Inflammatory macrophage treated with lipopolysaccharide for 1 hour (primary cell): ENCODE measurements at regions not wholly inside any gene's neighbourhood (a gene's known extent, or its start where the extent isn't known, plus 50 kb on each side); places are given as distances from the start of the nearest gene placed in this dataset.

Source experiments
- DNase-seq, 2 donors: peaks; one replicate each; pipeline ENCODE4 v3.0.0-alpha.2; 2020 to 2022

- no peak for DNase-seq
Observed at GRCh38 chrX:38890326-38890725, 89.1 kb downstream of the MID1IP1 start.

- DNase-seq = no peak
Observed at GRCh38 chrX:38890963-38891362, 89.7 kb downstream of the MID1IP1 start.

DNA sequence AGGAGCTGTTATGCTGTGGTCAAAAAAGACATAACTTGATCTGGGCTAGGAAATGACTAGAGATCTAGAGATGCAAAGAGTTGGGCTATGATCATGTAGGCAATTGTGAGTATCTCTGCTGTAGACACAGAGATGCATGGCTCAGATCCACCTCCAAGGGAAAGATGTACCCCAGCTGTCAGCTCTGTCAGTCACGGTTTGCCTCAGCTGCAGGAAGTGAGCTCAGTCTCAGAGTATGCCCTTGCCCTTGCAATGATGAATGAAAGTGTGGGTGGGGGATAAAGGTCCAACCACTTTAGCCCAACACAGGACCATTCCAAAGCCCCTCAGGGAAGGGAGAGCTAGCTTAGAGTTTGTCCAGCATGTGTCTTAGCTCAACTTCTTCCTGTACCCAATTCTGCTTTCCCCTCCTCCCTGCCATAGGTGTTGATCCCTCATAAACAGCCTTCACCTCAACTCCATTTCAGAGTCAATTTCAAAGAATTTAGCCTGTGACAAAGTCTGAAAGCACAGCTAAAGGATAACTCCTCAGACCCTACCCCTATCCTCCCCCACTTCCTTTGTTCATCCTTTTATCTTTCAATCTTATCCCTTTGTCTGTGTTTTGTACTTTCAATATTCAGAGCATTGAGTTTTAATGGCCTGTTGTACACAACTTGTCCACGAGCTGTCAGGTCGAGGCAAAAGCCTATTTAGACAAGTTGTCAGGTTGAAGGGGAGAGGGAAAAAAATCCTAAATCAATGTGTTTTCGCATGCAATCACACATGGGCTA lies 90.6 kb downstream of the MID1IP1 start:
- DNase-seq = no peak

GRCh38 chrX:38893441-38893840 lies 92.2 kb downstream of the MID1IP1 start:
- DNase-seq = no peak

DNA sequence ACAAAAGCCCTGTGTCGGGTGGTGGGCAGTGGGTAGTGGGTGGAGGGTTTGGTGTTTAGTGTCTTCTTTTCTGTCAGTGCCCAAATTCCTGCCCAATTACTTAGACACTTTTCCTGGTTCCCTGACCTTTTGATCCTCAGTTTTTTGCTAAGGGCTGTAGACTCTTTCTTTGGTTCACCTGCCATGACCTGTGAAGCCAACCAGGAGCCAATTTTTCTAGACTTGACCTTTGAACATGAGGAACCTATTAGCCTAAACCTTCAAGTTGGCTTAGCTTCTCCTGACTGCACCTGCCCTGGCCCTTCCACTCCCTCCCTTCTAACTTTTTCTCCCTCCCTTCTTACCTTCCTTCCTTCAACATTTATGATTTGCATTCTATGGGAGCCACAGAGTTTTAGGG lies 94.5 kb downstream of the MID1IP1 start:
- DNase-seq = no peak

DNA sequence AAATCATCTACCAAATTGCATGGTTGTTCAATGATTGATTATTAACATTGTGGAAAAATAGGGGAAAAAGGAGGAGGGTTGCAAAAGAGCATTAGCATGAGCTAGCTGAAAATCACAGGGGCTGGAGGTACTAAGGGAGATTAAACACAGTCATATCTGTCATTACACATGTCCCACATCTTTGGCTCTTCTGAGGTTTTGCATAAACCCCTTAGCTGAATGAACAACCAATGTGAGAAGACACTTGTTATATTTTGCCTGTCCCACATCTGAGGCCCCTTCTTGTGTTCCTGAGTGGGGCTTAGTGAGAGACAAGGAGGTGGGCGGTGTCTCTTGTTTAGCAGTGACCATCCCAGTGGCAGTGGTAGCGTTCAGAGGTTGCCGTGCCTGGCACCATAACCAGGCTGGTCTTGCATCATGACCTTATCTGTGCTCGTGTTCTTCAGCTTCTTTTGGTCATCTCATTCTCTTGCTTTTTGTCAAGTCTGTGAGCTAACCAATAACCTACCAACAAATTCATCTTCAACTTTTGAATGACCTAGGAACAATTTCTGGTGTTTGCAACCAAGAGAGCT lies 95.6 kb downstream of the MID1IP1 start:
- no peak for DNase-seq

GRCh38 chrX:38898261-38898660 lies 97.0 kb downstream of the MID1IP1 start:
- no peak for DNase-seq

DNA sequence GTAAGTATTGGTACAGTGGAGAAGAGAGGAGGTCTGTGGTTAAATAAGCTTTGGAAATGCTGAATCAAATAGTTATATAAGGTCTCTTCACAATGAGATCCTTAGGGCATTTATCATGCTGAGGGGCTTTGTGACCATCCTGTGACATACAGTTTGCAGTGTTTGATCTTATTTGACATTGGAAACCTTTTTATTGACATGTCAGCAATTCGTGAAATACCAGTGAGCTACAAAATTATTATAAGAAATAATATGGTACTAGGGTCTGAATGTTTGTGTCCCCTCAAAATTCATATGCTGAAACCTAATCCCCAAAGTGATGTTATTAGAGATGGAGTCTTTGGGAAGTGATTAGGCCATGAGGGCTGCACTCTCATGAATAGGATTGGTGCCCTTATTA lies 98.4 kb downstream of the MID1IP1 start:
- DNase-seq = no peak

DNA sequence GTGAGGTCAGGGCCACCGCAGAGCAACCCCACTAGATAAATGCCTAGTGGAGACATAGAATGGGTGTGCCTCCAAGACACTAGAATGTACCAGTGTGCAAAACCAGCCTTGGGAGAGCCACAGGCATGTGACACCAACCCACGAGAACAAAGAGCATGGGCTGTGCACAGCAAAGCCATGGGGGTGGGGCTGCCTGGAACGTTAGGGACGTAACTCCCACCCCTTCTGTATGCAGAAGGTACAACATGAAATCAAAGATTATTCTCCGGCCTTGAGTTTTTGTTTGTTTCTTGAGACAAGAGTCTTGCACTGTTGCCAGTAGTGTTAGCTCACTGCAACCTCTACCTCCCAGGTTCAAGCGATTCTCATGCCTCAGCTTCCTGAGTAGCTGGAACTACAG lies 99.5 kb downstream of the MID1IP1 start:
- no peak for DNase-seq

GRCh38 chrX:38902972-38903492 lies 101.8 kb downstream of the MID1IP1 start:
- DNase-seq = no peak

DNA sequence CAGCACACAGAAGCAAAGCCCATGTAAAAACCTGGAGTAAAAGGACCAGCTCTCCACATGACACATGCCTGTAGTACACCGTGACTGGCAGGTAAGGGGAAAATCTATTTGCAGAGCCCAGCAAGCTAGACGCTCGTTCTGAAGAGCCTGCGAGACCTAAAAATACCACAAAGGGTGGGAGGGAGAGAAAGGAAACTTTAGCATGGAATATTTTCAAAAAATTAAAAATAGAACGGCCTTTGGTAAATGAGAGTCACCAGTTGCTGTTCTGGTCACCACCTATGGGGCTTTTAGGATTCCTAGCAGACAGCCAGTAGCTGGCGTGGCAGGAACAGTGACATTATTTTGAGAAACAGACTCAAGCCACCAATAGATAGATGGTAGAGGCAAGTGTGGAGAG lies 115.5 kb downstream of the MID1IP1 start:
- DNase-seq = no peak

DNA sequence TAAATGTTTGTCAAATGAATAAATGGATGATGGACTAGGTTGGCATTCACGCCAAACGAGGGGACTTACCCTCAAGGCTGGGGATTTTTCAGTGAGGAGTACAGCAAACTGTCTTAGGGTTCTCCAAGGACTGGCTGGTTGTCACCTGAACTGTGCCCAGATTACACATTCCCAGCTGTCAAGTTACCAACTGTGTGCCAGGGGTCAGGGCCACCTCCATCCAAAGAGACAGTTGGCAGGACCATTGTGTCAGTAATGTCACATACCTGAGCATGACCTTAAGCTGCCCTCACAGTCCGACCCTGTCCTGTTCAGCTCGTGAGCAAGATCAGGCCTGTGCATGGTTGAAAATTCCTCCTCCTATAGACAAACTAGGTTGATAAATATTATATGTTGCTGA lies 116.7 kb downstream of the MID1IP1 start:
- no peak for DNase-seq

GRCh38 chrX:38919202-38919601 lies 117.9 kb downstream of the MID1IP1 start:
- no peak for DNase-seq

GRCh38 chrX:38919853-38920528 lies 118.7 kb downstream of the MID1IP1 start:
- DNase-seq = no peak

DNA sequence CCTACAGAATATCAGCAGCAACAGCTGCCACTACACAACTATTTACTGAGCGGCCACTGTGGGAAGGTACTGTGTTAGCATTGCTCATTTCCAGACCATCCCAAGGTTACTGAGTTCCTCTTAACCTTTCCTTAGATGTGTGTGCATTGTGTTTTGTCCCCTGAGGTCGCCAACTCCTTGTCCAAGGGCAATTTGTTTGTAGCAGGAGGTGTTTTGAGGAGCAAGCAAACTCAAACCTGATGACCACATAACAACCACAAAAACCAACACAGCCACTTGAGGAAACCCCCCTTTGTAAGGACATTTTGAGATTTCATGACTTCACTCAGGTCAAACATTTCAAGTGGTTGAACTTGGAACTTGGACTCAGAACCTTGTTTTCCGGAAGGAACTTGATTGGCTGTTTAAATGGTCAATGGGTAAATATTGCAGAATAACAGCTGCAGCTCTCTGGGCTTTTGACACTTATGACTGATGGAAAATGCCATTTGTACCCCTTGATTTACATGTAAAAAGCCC lies 122.3 kb downstream of the MID1IP1 start:
- DNase-seq = no peak

- no peak for DNase-seq
Observed at GRCh38 chrX:38927592-38927991, 126.3 kb downstream of the MID1IP1 start.

GRCh38 chrX:38929966-38930421 lies 128.7 kb downstream of the MID1IP1 start:
- DNase-seq = no peak

DNA sequence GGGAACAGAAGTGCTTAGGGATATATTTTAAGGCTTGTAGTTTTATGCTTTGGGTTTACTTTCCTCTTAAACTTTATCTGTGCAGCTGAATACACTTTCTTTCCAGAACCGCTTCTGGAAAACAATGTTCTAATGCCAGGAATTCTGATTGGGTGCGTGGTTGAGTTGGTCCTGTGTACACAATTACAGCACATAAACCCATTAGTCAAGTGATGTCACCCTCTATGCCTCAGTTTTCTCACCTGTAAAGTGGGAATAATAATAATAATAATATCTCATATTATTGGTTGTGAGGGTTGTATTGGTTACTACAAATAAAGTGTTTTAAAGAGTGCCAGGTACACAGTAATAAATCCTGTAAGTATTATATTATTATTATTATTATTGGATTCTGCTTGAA lies 129.2 kb downstream of the MID1IP1 start:
- no peak for DNase-seq

DNA sequence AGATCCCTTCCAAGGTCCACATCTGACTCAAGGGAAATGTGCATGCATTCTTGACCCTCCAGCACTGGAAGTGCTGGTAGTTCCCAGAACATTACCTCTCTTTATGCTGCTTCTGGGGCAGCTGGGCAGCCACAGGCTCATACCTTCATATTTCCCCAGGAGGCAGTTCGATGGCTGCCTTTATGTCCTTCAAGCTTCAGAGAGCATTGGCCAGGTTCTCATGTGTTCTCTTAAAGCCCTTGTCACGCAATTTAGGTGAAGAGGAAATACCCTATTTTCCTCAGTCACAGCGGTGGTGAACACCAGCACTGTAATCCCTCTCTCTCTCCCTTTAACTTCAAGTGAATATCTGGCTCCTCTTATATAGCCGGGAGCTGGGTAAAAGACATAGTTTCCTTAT lies 134.3 kb downstream of the MID1IP1 start:
- no peak for DNase-seq

DNA sequence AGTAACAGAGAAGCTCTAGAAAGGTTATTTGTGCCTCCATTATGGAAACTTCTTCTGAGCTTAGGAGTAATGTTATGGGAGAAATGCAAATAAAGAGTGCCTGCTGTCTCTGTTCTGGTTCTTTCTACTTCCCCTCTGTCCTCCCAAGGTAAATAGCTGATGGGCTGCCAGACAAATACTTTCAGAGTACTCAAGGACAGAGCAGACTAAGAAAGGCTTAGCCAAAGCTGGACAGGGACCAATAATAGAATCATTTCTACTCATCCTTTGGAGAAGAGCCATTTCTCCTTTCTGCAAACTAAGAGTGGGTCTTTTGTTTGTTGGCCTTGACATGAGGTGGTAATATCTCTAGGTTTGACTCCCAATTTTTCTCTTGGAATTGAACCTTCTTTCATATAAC lies 136.1 kb downstream of the MID1IP1 start:
- no peak for DNase-seq

DNA sequence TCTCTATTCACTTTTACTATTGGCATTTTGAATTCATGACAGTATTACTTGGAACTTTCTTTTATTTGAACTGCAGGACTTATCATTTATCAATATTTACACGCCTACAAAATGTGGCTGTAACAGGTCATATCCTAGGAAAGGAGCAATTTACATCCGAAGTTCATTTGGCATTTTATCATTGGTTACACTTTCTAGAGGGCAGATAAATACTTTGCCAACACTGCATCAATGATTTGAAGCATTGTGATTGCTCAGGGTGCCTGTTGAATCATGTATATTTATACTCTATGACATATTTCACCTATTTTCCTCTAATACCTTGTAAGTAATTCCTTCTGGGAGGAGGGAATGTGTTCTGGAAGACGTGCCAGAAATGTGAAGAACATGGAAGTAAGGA lies 136.7 kb downstream of the MID1IP1 start:
- no peak for DNase-seq

DNA sequence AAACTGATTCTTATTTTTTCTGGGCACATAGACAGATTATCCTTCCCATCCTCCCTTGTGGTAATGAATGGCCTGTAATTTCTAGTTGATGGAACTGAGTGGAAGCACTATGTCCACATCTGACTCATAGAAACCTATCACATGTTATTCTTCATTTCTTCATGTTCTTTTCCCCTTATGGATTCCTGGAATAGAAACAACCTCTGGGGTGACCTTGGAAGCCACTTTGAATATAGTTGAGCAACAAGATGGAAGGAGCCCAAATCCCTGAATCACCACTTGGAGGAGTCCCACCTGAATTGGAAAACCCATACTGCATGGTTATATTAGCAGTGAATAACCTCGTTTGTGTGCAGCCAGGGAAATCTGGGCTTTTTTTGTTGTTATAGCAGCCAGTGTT lies 137.8 kb downstream of the MID1IP1 start:
- DNase-seq = no peak

GRCh38 chrX:38940547-38940946 lies 139.3 kb downstream of the MID1IP1 start:
- no peak for DNase-seq

- DNase-seq = no peak
Observed at GRCh38 chrX:38941675-38942074, 140.4 kb downstream of the MID1IP1 start.
